Natural killer cell (primary cell): ENCODE measurements at regions not wholly inside any gene's neighbourhood (a gene's known extent, or its start where the extent isn't known, plus 50 kb on each side); places are given as distances from the start of the nearest gene placed in this dataset.

Source experiments
- ATAC-seq, 3 donors: fragments of 150-1000 bp in 2 of 3; fragments of 200-7000 bp in 1 of 3; cut with Tn5 transposase; 1 replicate in 1 of 3; 2 replicates in 2 of 3; pipeline ENCODE4 v1.10.0; 2021; ENCODE audit warnings: mild to moderate bottlenecking in 2 of 3, moderate library complexity in 2 of 3
- DNase-seq, 2 donors: peaks; one replicate each; pipeline versions ENCODE4 v3.0.0 to v3.0.0-alpha.2; 2013 to 2021; ENCODE audit warnings: mixed read lengths in 1 of 2
- H3K27ac ChIP-seq: one replicate; pipeline ENCODE4 v1.5.1; 2013; ENCODE audit warnings: mild to moderate bottlenecking, low read length
- H3K27me3 ChIP-seq: one replicate; pipeline ENCODE4 v1.6.1; 2013; ENCODE audit warnings: low read length; ENCODE audit not compliant: control insufficient read depth, insufficient read depth
- H3K36me3 ChIP-seq: one replicate; pipeline ENCODE4 v1.6.1; 2013; ENCODE audit warnings: low read length; ENCODE audit not compliant: control insufficient read depth, insufficient read depth
- H3K4me1 ChIP-seq: one replicate; pipeline ENCODE4 v1.6.1; 2013; ENCODE audit warnings: low read length; ENCODE audit not compliant: control insufficient read depth, insufficient read depth
- H3K4me3 ChIP-seq: one replicate; pipeline ENCODE4 v1.5.1; 2013; ENCODE audit warnings: low read length
- H3K9me3 ChIP-seq: one replicate; pipeline ENCODE4 v1.6.1; 2013; ENCODE audit warnings: low read length; ENCODE audit not compliant: control insufficient read depth, insufficient read depth
- H3K27ac Mint-ChIP-seq, 2 donors: one replicate each; pipeline ENCODE4 v1.8.0; 2022; ENCODE audit warnings: mild to moderate bottlenecking in 2 of 2, mixed read lengths in 2 of 2, moderate library complexity in 1 of 2
- H3K27me3 Mint-ChIP-seq, 2 donors: one replicate each; pipeline ENCODE4 v1.8.0; 2022; ENCODE audit warnings: low read depth in 2 of 2, mixed read lengths in 2 of 2
- H3K36me3 Mint-ChIP-seq: one replicate; pipeline ENCODE4 v1.8.0; 2022; ENCODE audit warnings: mixed read lengths
- H3K4me1 Mint-ChIP-seq, 2 donors: one replicate each; pipeline ENCODE4 v1.8.0; 2022; ENCODE audit warnings: mixed read lengths in 2 of 2
- H3K4me3 Mint-ChIP-seq: one replicate; pipeline ENCODE4 v1.8.0; 2022; ENCODE audit warnings: mild to moderate bottlenecking, moderate library complexity, mixed read lengths
- H3K9me3 Mint-ChIP-seq, 2 donors: one replicate each; pipeline ENCODE4 v1.8.0; 2022; ENCODE audit warnings: mixed read lengths in 2 of 2
- WGBS: methylation state at CpG from one replicate; pipeline ENCODE4 v1.1.7; 2013; ENCODE audit warnings: missing lambda C conversion rate; ENCODE audit not compliant: insufficient coverage; 5-methylcytosine and 5-hydroxymethylcytosine counted together
- intact Hi-C: fragments of 100-400 bp; cut with micrococcal nuclease; formaldehyde crosslinking; loops from one replicate; pipeline ENCODE4 v1.14.2; 2022
- TF ChIP-seq, protein P1 (sequence below): fragments of 200-600 bp; IDR thresholded peaks from one replicate; pipeline ENCODE4 v1.8.0; 2022; ENCODE audit warnings: antibody characterized with exemption

GRCh38 chr4:97300561-97300960 lies 842.7 kb downstream of the STPG2 start:
- Histone ChIP-seq H3K27ac (no peak overlapping the region), H3K9me3 (peaks cover 19% of the 10 kb centered on the region), H3K27me3 (no peaks in the 10 kb centered on the region), H3K36me3 (no peaks in the 10 kb centered on the region), H3K4me3 (no peak overlapping the region), H3K4me1 (no peaks in the 10 kb centered on the region)
- TF ChIP-seq, protein P1, sequence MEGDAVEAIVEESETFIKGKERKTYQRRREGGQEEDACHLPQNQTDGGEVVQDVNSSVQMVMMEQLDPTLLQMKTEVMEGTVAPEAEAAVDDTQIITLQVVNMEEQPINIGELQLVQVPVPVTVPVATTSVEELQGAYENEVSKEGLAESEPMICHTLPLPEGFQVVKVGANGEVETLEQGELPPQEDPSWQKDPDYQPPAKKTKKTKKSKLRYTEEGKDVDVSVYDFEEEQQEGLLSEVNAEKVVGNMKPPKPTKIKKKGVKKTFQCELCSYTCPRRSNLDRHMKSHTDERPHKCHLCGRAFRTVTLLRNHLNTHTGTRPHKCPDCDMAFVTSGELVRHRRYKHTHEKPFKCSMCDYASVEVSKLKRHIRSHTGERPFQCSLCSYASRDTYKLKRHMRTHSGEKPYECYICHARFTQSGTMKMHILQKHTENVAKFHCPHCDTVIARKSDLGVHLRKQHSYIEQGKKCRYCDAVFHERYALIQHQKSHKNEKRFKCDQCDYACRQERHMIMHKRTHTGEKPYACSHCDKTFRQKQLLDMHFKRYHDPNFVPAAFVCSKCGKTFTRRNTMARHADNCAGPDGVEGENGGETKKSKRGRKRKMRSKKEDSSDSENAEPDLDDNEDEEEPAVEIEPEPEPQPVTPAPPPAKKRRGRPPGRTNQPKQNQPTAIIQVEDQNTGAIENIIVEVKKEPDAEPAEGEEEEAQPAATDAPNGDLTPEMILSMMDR = no peak
- no peak overlapping the region for H3K27ac Mint-ChIP-seq
- H3K36me3 Mint-ChIP-seq = peaks cover 8% of the 10 kb centered on the region
- intact Hi-C loops = no loop called here
- DNase-seq (no peak), ATAC-seq (no peak)
- 58% methylated on average over 2 of the region's 2 CpGs for WGBS
- peaks cover 14 to 33% of the 10 kb centered on the region in 2 donors for H3K9me3 Mint-ChIP-seq
- no peaks in the 10 kb centered on the region for H3K4me1 Mint-ChIP-seq
- H3K4me3 Mint-ChIP-seq = no peak overlapping the region
- H3K27me3 Mint-ChIP-seq = no peaks in the 10 kb centered on the region

- peaks cover 11 to 37% of the 10 kb centered on the region in 2 donors for H3K9me3 Mint-ChIP-seq
- Histone ChIP-seq H3K36me3 (no peaks in the 10 kb centered on the region), H3K9me3 (peaks cover 6% of the 10 kb centered on the region), H3K4me1 (no peaks in the 10 kb centered on the region), H3K27me3 (no peaks in the 10 kb centered on the region), H3K4me3 (no peak overlapping the region), H3K27ac (no peak overlapping the region)
- DNase-seq (no peak), ATAC-seq (no peak)
- peaks cover 5% of the 10 kb centered on the region for H3K36me3 Mint-ChIP-seq
- WGBS = no CpG with 5 or more reads among the region's 2 CpGs
- no peak overlapping the region for H3K27ac Mint-ChIP-seq
- TF ChIP-seq, protein P1 = no peak
- H3K4me3 Mint-ChIP-seq = no peak overlapping the region
- intact Hi-C loops = no loop called here
- H3K27me3 Mint-ChIP-seq = no peaks in the 10 kb centered on the region
- H3K4me1 Mint-ChIP-seq = no peaks in the 10 kb centered on the region
Measured at GRCh38 chr4:97305351-97305750, 837.9 kb downstream of the STPG2 start.

DNA sequence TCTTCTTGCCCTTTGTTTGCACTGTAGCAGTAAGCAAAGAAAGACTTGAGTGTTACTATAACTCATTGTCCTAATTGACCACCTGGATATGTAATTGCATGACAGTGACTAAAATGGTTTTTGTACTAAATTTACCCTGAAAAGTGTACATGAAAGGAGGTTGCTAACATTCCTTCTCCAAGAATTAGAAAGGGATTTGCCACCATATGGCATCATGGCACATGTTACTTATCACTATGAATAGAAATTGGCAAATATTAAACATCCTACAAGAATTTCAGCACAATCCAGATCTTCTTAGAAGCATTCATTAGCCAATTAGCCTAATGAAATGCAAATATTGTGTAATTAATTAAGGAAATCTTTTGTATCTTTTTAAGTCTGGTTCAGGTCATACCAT lies 834.2 kb downstream of the STPG2 start:
- Histone ChIP-seq H3K4me1 (no peaks in the 10 kb centered on the region), H3K27me3 (no peaks in the 10 kb centered on the region), H3K9me3 (peaks cover 3% of the 10 kb centered on the region), H3K36me3 (no peaks in the 10 kb centered on the region), H3K27ac (no peak overlapping the region), H3K4me3 (no peak overlapping the region)
- Mint-ChIP-seq H3K9me3 (peaks cover 7 to 27% of the 10 kb centered on the region in 2 donors), H3K27ac (no peak overlapping the region), H3K4me1 (no peaks in the 10 kb centered on the region), H3K4me3 (no peak overlapping the region), H3K27me3 (no peaks in the 10 kb centered on the region), H3K36me3 (no peaks in the 10 kb centered on the region)
- intact Hi-C loops = no loop called here
- TF ChIP-seq, protein P1 = no peak
- no peak for DNase-seq
- ATAC-seq = no peak

GRCh38 chr4:97317201-97317600 lies 826.1 kb downstream of the STPG2 start:
- no peaks in the 10 kb centered on the region for H3K4me1 ChIP-seq
- intact Hi-C loops = no loop called here
- H3K27ac ChIP-seq = no peak overlapping the region
- H3K27me3 Mint-ChIP-seq = no peaks in the 10 kb centered on the region
- no peaks in the 10 kb centered on the region for H3K4me1 Mint-ChIP-seq
- no peak overlapping the region for H3K27ac Mint-ChIP-seq
- no peaks in the 10 kb centered on the region for H3K36me3 ChIP-seq
- peaks cover 12 to 15% of the 10 kb centered on the region in 2 donors for H3K9me3 Mint-ChIP-seq
- H3K9me3 ChIP-seq = peaks cover 2% of the 10 kb centered on the region
- no peak overlapping the region for H3K4me3 ChIP-seq
- DNase-seq = no peak
- WGBS = 70% methylated on average over 2 of the region's 2 CpGs
- H3K36me3 Mint-ChIP-seq = peaks cover 8% of the 10 kb centered on the region
- no peak overlapping the region for H3K4me3 Mint-ChIP-seq
- ATAC-seq = no peak
- TF ChIP-seq, protein P1 = no peak
- no peaks in the 10 kb centered on the region for H3K27me3 ChIP-seq
